Activated naive CD4-positive, alpha-beta T cell treated with anti-CD3 and anti-CD28 coated beads for 36 hours (primary cell): ENCODE measurements at regions not wholly inside any gene's neighbourhood (a gene's known extent, or its start where the extent isn't known, plus 50 kb on each side); places are given as distances from the start of the nearest gene placed in this dataset.

Experiments used
- CTCF ChIA-PET: fragments of 350-600 bp; sonication (Branson Sonifier 250); formaldehyde crosslinking; loops from one replicate; lab custom pipeline; 2021; ENCODE audit warnings: antibody characterized with exemption; lab: Charles Lee
- DNase-seq: peaks from one replicate; pipeline ENCODE4 v3.0.0-alpha.2; 2020
- H3K27ac Mint-ChIP-seq: one replicate; pipeline ENCODE4 v1.8.0; 2021; ENCODE audit warnings: mild to moderate bottlenecking, mixed read lengths
- H3K27me3 Mint-ChIP-seq: one replicate; pipeline ENCODE4 v1.8.0; 2021; ENCODE audit warnings: low read depth, mixed read lengths
- H3K36me3 Mint-ChIP-seq: one replicate; pipeline ENCODE4 v1.8.0; 2021; ENCODE audit warnings: low read depth, mixed read lengths
- H3K4me1 Mint-ChIP-seq: one replicate; pipeline ENCODE4 v1.8.0; 2021; ENCODE audit warnings: low read depth, mixed read lengths
- H3K4me3 Mint-ChIP-seq: one replicate; pipeline ENCODE4 v1.8.0; 2021; ENCODE audit warnings: mild to moderate bottlenecking, moderate library complexity, mixed read lengths
- H3K9me3 Mint-ChIP-seq: one replicate; pipeline ENCODE4 v1.8.0; 2021; ENCODE audit warnings: mixed read lengths
- intact Hi-C: fragments of 100-400 bp; cut with micrococcal nuclease; formaldehyde crosslinking; loops from one replicate; pipeline ENCODE4 v1.15.1; 2023

- no peaks in the 10 kb centered on the region for H3K9me3 Mint-ChIP-seq
- H3K4me1 Mint-ChIP-seq, result no peaks in the 10 kb centered on the region
- no peaks in the 10 kb centered on the region for H3K36me3 Mint-ChIP-seq
- intact Hi-C loops, result no loop called here
- DNase-seq, result no peak
- H3K27me3 Mint-ChIP-seq, result peaks cover 5% of the 10 kb centered on the region
- H3K4me3 Mint-ChIP-seq, result no peak overlapping the region
- H3K27ac Mint-ChIP-seq, result no peak overlapping the region
- CTCF ChIA-PET, result no interaction called here
These were observed 74.5 kb downstream of the UCHL1 start for GRCh38 chr4:41331224-41331623.

- intact Hi-C loops, result no loop called here
- Mint-ChIP-seq H3K4me3 (no peak overlapping the region), H3K36me3 (no peaks in the 10 kb centered on the region), H3K27me3 (peaks cover 5% of the 10 kb centered on the region), H3K27ac (no peak overlapping the region), H3K4me1 (no peaks in the 10 kb centered on the region), H3K9me3 (no peaks in the 10 kb centered on the region)
- CTCF ChIA-PET, result interaction anchor here (0.6 kb wide), 1 partner anchor 244 kb away, joined by 3 read pairs; no protein-coding TSS in a partner anchor
- DNase-seq, result no peak
These were observed 75.9 kb downstream of the UCHL1 start for GRCh38 chr4:41332510-41333054.

- H3K27me3 Mint-ChIP-seq, result peaks cover 5% of the 10 kb centered on the region
- no peak overlapping the region for H3K4me3 Mint-ChIP-seq
- H3K9me3 Mint-ChIP-seq, result no peaks in the 10 kb centered on the region
- no peaks in the 10 kb centered on the region for H3K36me3 Mint-ChIP-seq
- H3K27ac Mint-ChIP-seq, result no peak overlapping the region
- intact Hi-C loops, result no loop called here
- no peak for DNase-seq
- H3K4me1 Mint-ChIP-seq, result no peaks in the 10 kb centered on the region
- CTCF ChIA-PET, result no interaction called here
These were observed 77.5 kb downstream of the UCHL1 start for GRCh38 chr4:41334182-41334581.

GRCh38 chr4:41339812-41340809 lies 83.4 kb downstream of the UCHL1 start:
- H3K9me3 Mint-ChIP-seq, result no peaks in the 10 kb centered on the region
- intact Hi-C loops, result no loop called here
- peaks cover 8% of the 10 kb centered on the region for H3K27me3 Mint-ChIP-seq
- H3K36me3 Mint-ChIP-seq, result no peaks in the 10 kb centered on the region
- no peak for DNase-seq
- no peak overlapping the region for H3K4me3 Mint-ChIP-seq
- CTCF ChIA-PET, result interaction anchor here (0.7 kb wide), 1 partner anchor 130 kb away, joined by 3 read pairs; no protein-coding TSS in a partner anchor
- no peak overlapping the region for H3K27ac Mint-ChIP-seq
- H3K4me1 Mint-ChIP-seq, result no peaks in the 10 kb centered on the region

GRCh38 chr4:41346306-41347061 lies 89.8 kb downstream of the UCHL1 start:
- Mint-ChIP-seq H3K27me3 (peaks cover 13% of the 10 kb centered on the region), H3K4me1 (no peaks in the 10 kb centered on the region), H3K36me3 (no peaks in the 10 kb centered on the region), H3K27ac (no peak overlapping the region), H3K4me3 (no peak overlapping the region), H3K9me3 (no peaks in the 10 kb centered on the region)
- CTCF ChIA-PET, result no interaction called here
- no peak for DNase-seq
- intact Hi-C loops, result no loop called here

- H3K4me3 Mint-ChIP-seq, result no peak overlapping the region
- no peak for DNase-seq
- H3K27ac Mint-ChIP-seq, result no peak overlapping the region
- peaks cover 4% of the 10 kb centered on the region for H3K9me3 Mint-ChIP-seq
- peaks cover 7% of the 10 kb centered on the region for H3K27me3 Mint-ChIP-seq
- CTCF ChIA-PET, result no interaction called here
- no peaks in the 10 kb centered on the region for H3K36me3 Mint-ChIP-seq
- intact Hi-C loops, result no loop called here
- no peaks in the 10 kb centered on the region for H3K4me1 Mint-ChIP-seq
These were observed 92.3 kb downstream of the UCHL1 start for GRCh38 chr4:41349021-41349420.

- no peaks in the 10 kb centered on the region for H3K36me3 Mint-ChIP-seq
- no peak for DNase-seq
- no peak overlapping the region for H3K4me3 Mint-ChIP-seq
- CTCF ChIA-PET, result no interaction called here
- intact Hi-C loops, result no loop called here
- H3K27me3 Mint-ChIP-seq, result peaks cover 34% of the 10 kb centered on the region
- no peaks in the 10 kb centered on the region for H3K4me1 Mint-ChIP-seq
- no peak overlapping the region for H3K27ac Mint-ChIP-seq
- H3K9me3 Mint-ChIP-seq, result peaks cover 9% of the 10 kb centered on the region
These were observed 102.1 kb downstream of the UCHL1 start for GRCh38 chr4:41358647-41359421.

GRCh38 chr4:41359422-41359775 lies 102.7 kb downstream of the UCHL1 start:
- intact Hi-C loops, result no loop called here
- Mint-ChIP-seq H3K4me3 (no peak overlapping the region), H3K27ac (no peak overlapping the region), H3K36me3 (no peaks in the 10 kb centered on the region), H3K4me1 (no peaks in the 10 kb centered on the region), H3K27me3 (peaks cover 34% of the 10 kb centered on the region), H3K9me3 (peaks cover 6% of the 10 kb centered on the region)
- CTCF ChIA-PET, result no interaction called here
- DNase-seq, result no peak

- intact Hi-C loops, result no loop called here
- H3K9me3 Mint-ChIP-seq, result peaks cover 3% of the 10 kb centered on the region
- no peaks in the 10 kb centered on the region for H3K36me3 Mint-ChIP-seq
- H3K4me1 Mint-ChIP-seq, result no peaks in the 10 kb centered on the region
- CTCF ChIA-PET, result no interaction called here
- no peak for DNase-seq
- no peak overlapping the region for H3K27ac Mint-ChIP-seq
- no peak overlapping the region for H3K4me3 Mint-ChIP-seq
- H3K27me3 Mint-ChIP-seq, result peaks cover 35% of the 10 kb centered on the region
These were observed 103.1 kb downstream of the UCHL1 start for GRCh38 chr4:41359836-41360213.

- intact Hi-C loops, result no loop called here
- no peak for DNase-seq
- Mint-ChIP-seq H3K27ac (no peak overlapping the region), H3K4me1 (no peaks in the 10 kb centered on the region), H3K9me3 (peaks cover 1% of the 10 kb centered on the region), H3K4me3 (no peak overlapping the region), H3K36me3 (no peaks in the 10 kb centered on the region), H3K27me3 (peaks cover 40% of the 10 kb centered on the region)
- CTCF ChIA-PET, result interaction anchor here (0.5 kb wide), 1 partner anchor 37 kb away, joined by 3 read pairs; no protein-coding TSS in a partner anchor
These were observed 103.6 kb downstream of the UCHL1 start for GRCh38 chr4:41360214-41360920.

GRCh38 chr4:41360921-41361793 lies 104.4 kb downstream of the UCHL1 start:
- peaks cover 1% of the 10 kb centered on the region for H3K9me3 Mint-ChIP-seq
- no peak for DNase-seq
- H3K27ac Mint-ChIP-seq, result no peak overlapping the region
- no peak overlapping the region for H3K4me3 Mint-ChIP-seq
- H3K36me3 Mint-ChIP-seq, result no peaks in the 10 kb centered on the region
- H3K27me3 Mint-ChIP-seq, result peaks cover 43% of the 10 kb centered on the region
- CTCF ChIA-PET, result interaction anchor here (0.7 kb wide), 1 partner anchor 251 kb away, joined by 3 read pairs; no protein-coding TSS in a partner anchor
- no peaks in the 10 kb centered on the region for H3K4me1 Mint-ChIP-seq
- intact Hi-C loops, result no loop called here
